ENCODE measurements at regions not wholly inside any gene's neighbourhood (a gene's known extent, or its start where the extent isn't known, plus 50 kb on each side); places are given as distances from the start of the nearest gene placed in this dataset.
"Not testable (repeated sequence)": the region's sequence is repeated elsewhere in the genome, so short reads cannot be mapped to it uniquely, and the experiment has no call there.

DNA sequence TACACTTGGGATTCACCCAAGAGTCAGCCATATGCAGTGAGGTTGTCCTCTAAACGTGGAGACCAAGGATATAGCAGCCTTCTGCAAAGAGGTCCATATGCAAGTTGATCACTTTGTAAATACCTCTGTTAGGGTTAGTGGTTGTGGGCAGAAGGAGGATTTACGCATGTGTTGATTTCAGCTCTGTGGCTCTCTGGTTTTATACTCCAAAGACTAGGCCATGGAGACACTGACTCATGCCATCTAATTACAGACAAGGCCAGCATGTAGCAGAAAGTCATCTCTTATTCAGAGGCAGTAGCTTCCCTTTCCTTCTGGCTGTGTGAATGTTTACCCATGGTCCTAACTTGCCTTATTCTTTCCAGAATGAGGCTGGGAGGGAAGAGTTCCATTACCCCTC is 140.9 kb upstream of the GOLGA6L4 start:
- not testable (repeated sequence) for H3K4me3 Mint-ChIP-seq, H3K27ac Mint-ChIP-seq

DNA sequence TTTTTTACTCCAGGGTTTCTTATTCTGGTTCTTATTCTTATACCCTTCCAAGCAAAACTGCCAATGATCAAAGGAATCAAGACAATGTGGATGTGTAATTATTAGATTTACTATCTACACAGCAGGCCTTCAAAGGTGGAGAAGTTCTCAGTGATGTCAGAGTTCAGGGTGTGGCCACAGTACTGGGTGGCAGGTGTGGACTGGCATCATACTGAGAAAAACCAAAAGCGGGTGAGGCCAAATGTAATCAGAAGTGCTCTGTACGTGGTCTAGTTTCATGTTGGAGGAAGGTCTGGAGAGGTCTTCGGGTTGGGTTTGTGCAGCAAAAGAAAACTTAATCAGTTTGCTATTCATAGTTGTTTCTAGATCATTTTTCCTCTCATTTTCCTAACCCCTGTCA is 138.5 kb upstream of the GOLGA6L4 start:
- H3K36me3 Mint-ChIP-seq, H3K4me1 Mint-ChIP-seq, H3K4me3 Mint-ChIP-seq, H3K27me3 Mint-ChIP-seq, H3K27ac Mint-ChIP-seq, H3K9me3 Mint-ChIP-seq: not testable (repeated sequence)

More for the DNA sequence above, 140.9 kb upstream of the GOLGA6L4 start:
- not testable (repeated sequence) for H3K27me3 Mint-ChIP-seq, H3K36me3 Mint-ChIP-seq, H3K9me3 Mint-ChIP-seq, H3K4me1 Mint-ChIP-seq

DNA sequence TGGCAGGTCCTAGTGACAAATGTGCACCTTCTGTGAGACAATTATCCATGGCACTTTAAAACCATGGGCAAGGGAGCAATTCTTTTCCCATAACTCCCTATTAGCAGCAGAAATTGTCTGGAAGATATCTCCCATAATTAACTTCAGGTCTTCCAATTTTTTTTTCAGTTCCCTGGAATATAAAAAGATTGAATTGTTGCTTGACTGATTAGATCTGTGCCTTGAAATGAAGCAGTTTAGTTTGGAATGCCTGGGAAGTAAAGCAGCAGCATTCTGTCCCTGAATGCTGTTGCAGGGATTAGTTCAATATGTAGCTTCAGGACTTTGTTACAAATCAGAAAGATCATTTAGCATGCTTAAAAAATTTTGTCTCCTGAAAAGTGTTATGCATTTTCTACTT is 137.0 kb upstream of the GOLGA6L4 start:
- Mint-ChIP-seq H3K36me3 (no peaks in the 10 kb centered on the region), H3K4me3 (no peak overlapping the region), H3K9me3 (no peaks in the 10 kb centered on the region), H3K27ac (no peak overlapping the region), H3K4me1 (peaks cover 4 to 6% (median 5%) of the 10 kb centered on the region in 3 donors), H3K27me3 (peaks cover 3% of the 10 kb centered on the region)

DNA sequence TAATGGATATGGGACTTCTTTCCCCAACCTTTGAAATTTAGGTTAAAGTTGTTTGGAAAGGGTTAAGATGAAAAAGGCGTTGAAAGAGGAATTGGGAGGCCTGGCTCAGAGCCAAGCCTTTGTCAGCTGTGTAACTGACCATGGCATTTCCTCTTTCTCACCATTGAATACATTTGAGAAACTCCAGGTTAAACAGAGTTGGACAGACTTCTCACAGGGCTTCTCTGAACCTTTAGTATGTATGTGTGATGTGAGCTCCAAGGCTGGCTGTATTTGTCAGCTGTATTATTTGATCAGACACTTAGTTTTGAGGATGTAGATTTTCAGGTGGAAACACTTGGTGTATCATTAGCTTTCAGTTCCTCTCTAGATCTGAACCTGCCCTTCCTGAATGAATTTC is 136.4 kb upstream of the GOLGA6L4 start:
- Mint-ChIP-seq H3K4me1 (peaks cover 4 to 6% (median 5%) of the 10 kb centered on the region in 3 donors), H3K9me3 (no peaks in the 10 kb centered on the region), H3K4me3 (no peak overlapping the region), H3K36me3 (no peaks in the 10 kb centered on the region), H3K27me3 (peaks cover 3% of the 10 kb centered on the region), H3K27ac (peak overlapping the region in 1 of 3 donors; percentile 1)

DNA sequence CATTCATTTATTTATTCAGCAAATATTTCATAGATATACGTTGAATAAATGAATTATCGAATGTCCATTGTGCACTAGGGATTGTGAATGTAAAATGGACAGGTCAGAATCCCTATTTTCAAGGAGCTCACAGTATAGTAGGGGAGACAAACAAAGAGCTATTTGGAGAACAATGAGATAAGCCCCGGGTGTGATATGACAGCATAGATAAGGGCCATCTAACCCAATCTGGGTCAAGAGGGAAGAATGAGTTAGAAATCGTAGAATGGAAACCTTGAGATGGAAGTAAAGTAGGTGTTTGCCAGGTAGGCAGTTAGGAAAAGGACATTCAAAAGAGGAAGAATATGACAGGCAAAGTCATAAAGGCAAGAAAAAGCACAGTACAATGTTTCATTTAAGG is 132.2 kb upstream of the GOLGA6L4 start:
- peaks cover 2% of the 10 kb centered on the region for H3K27me3 Mint-ChIP-seq
- H3K4me1 Mint-ChIP-seq = peaks cover 4 to 6% (median 5%) of the 10 kb centered on the region in 3 donors
- H3K36me3 Mint-ChIP-seq = no peaks in the 10 kb centered on the region
- H3K4me3 Mint-ChIP-seq = peak overlapping the region in 1 of 4 donors; percentile 9
- no peak overlapping the region for H3K27ac Mint-ChIP-seq
- H3K9me3 Mint-ChIP-seq = no peaks in the 10 kb centered on the region

DNA sequence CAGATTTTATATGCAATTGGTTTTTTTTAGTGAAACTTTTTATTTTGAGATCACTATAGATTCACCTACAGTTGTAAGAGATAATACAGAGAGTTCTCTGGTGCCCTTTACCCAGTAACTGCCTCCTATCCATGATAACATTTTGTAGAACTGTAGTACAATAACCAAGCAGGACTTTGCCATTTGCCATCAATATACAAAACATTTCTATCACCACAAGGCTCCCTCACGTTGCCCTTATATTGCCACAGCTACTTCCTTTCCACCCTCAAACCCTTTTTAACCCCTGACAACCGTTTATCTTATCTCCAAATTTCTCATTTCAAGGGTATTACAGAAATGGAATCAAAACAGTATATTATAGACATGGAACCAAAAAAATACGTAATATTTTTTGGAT is 130.7 kb upstream of the GOLGA6L4 start:
- Mint-ChIP-seq H3K27ac (no peak overlapping the region), H3K4me3 (no peak overlapping the region), H3K36me3 (no peaks in the 10 kb centered on the region), H3K9me3 (no peaks in the 10 kb centered on the region), H3K4me1 (no peaks in the 10 kb centered on the region), H3K27me3 (peaks cover 2% of the 10 kb centered on the region)

DNA sequence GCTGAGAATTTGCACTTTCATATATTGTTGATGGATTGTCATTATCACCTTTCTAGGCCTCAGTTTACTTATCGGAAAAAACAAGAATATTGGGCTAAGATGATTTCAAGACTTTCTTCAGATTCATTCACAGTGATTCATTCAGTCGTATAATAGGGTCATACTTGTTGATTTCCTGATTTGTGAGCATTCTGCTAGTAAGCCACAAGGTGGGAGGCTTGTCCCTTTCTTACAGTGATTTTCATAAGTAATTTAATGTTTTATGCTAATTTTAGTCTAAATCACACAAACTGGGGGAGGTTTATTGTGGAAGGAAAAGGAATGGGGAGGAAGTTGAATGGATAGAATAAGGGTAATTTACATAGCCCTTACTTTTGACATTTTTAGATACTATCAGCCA is 126.8 kb upstream of the GOLGA6L4 start:
- Mint-ChIP-seq H3K36me3 (no peaks in the 10 kb centered on the region), H3K27me3 (peaks cover 2% of the 10 kb centered on the region), H3K4me3 (no peak overlapping the region), H3K9me3 (no peaks in the 10 kb centered on the region), H3K27ac (no peak overlapping the region), H3K4me1 (no peaks in the 10 kb centered on the region)

DNA sequence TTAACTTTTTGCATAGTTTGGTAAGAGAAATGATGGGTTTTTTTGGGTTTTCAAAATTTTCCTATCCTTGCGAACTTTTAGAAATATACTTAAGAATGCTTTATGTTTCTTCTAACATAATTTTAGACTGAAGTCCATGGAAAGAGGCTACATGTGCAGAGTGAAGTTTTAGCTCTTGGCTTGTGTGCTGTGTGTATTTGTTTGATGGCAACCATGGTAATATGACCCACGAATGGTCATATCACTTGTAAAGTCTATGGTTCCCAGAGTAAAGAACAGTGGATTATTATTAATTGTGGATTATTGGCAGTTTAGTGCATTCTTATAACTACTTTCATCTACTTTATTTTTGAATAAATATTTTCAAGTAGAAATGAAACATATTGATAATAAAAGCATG is 124.0 kb upstream of the GOLGA6L4 start:
- H3K27ac Mint-ChIP-seq = no peak overlapping the region
- H3K9me3 Mint-ChIP-seq = peaks cover 0 to 4% (median 0%) of the 10 kb centered on the region in 3 donors
- H3K36me3 Mint-ChIP-seq = no peaks in the 10 kb centered on the region

DNA sequence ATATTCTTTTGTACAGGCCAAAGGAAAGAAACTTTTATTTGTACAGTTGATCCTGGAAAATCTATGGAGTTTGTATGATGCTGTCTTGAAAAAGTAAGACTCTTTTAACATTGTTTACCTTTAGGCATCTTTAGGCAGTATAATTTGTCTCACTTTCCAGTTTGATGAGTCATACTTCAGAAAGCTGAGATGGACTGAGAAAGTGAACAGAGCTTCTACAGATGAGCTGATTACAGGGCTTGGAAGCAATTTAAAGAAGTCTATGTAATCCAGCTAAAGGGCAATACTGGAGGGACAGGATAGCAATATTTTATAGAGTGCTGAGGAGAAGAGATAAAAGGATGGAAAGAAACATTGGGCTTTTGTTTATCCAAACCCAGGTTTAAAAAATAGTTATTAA is 123.5 kb upstream of the GOLGA6L4 start:
- no peaks in the 10 kb centered on the region for H3K36me3 Mint-ChIP-seq

More for the DNA sequence above, 124.0 kb upstream of the GOLGA6L4 start:
- Mint-ChIP-seq H3K27me3 (peaks cover 3% of the 10 kb centered on the region), H3K4me3 (no peak overlapping the region), H3K4me1 (no peaks in the 10 kb centered on the region)

DNA sequence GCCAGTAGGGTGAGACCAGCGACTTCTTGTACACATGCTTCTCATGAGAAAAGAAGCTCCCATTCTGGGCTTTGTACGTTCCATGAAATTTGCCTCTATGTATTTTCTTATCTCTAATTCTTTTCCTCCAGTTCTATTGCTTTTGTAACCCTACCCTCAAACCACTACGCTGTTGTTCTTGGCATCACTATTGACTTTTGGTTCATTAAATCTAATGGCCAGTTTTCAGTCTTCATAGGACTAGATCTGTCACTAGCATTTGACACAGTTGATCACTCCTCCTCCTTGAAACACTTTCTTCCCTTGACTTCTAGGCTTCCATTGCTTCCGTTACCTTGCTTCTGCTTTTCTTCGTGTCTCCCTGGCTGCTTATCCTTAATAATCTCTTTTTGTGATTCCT is 121.7 kb upstream of the GOLGA6L4 start:
- Mint-ChIP-seq H3K4me3 (no peak overlapping the region), H3K36me3 (no peaks in the 10 kb centered on the region), H3K4me1 (no peaks in the 10 kb centered on the region), H3K27me3 (peaks cover 6% of the 10 kb centered on the region), H3K9me3 (peaks cover 0 to 4% (median 0%) of the 10 kb centered on the region in 3 donors), H3K27ac (no peak overlapping the region)

More for the DNA sequence above, 123.5 kb upstream of the GOLGA6L4 start:
- H3K4me1 Mint-ChIP-seq = no peaks in the 10 kb centered on the region
- peaks cover 0 to 4% (median 0%) of the 10 kb centered on the region in 3 donors for H3K9me3 Mint-ChIP-seq
- H3K4me3 Mint-ChIP-seq = no peak overlapping the region
- H3K27me3 Mint-ChIP-seq = peaks cover 3% of the 10 kb centered on the region
- H3K27ac Mint-ChIP-seq = no peak overlapping the region

DNA sequence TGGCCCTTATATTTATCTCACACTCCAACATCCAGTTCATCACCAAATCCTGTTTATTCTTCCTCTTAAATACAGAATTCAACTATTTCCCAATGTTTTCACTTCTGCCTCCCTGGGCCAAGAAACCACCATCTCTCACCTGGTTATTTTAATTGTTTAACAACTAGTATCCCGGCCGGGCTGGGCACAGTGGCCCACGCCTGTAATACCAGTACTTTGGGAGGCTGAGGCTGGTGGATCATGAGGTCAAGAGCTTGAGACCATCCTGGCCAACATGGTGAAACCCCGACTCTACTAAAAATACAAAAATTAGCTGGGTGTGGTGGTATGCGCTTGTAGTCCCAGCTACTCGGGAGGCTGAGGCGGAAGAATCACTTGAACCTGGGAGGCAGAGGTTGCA is 120.9 kb upstream of the GOLGA6L4 start:
- H3K4me1 Mint-ChIP-seq, H3K27me3 Mint-ChIP-seq, H3K4me3 Mint-ChIP-seq, H3K36me3 Mint-ChIP-seq, H3K27ac Mint-ChIP-seq, H3K9me3 Mint-ChIP-seq: not testable (repeated sequence)

DNA sequence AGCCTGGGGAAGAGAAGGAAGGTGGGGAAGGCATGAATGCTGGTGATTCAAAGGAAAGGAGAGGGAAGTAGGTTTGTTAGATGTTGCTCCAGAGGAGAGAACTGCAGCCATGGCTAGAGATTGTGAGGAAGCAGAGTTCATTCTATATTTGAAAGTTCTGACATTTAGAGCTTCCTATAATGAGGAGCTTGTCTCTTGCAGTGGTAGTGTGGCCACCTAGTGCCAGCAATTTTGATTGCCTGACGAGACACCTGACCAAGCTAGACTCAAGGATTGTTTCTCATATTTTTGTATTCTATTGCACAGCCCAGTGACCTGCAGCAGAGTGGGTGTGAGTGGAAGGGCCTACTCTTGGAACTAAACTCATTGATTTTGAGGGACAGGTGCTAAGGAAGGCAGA is 116.2 kb upstream of the GOLGA6L4 start:
- H3K4me3 Mint-ChIP-seq, H3K27me3 Mint-ChIP-seq, H3K4me1 Mint-ChIP-seq, H3K36me3 Mint-ChIP-seq, H3K9me3 Mint-ChIP-seq: not testable (repeated sequence)
- H3K27ac Mint-ChIP-seq = peak overlapping the region in 1 of 3 donors; percentile 17

DNA sequence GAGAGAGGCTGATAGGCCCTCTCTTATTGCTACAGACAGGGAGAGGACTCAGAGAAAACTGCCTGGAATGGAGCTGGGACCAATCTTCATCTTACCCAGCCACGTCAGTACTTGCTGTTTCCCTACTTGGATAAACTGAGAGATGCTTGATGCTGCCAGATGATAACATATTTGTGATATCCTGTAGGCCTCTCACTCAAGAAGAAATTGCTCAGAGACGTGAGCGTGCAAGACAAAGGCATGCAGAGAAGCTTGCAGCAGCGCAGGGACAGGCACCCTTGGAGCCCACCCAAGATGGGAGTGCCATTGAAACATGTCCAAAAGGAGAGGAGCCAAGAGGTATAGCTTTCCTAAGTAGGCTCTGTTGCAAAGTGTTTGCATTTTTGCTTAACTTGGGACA is 114.7 kb upstream of the GOLGA6L4 start:
- H3K27me3 Mint-ChIP-seq, H3K9me3 Mint-ChIP-seq, H3K27ac Mint-ChIP-seq, H3K4me1 Mint-ChIP-seq, H3K36me3 Mint-ChIP-seq, H3K4me3 Mint-ChIP-seq: not testable (repeated sequence)

DNA sequence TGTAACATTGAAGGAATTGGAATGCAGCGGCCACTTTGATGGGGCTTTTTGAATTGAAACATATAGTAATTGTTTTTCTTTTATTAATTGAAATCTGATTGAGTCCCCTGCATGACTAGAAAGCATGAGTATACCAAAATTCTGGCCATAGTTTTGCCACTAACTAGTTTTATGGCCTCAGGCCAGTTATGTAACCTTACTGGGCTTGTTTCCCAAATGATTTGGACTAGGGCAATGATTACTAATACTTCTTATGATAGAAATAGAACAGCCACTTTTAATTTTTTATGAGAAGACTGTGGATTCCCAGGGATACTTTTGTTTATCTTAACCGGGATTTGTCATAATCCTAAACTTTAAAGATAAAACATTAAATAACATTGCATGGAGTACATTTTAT is 106.9 kb upstream of the GOLGA6L4 start:
- not testable (repeated sequence) for H3K27me3 Mint-ChIP-seq, H3K27ac Mint-ChIP-seq, H3K4me1 Mint-ChIP-seq, H3K9me3 Mint-ChIP-seq, H3K4me3 Mint-ChIP-seq, H3K36me3 Mint-ChIP-seq

DNA sequence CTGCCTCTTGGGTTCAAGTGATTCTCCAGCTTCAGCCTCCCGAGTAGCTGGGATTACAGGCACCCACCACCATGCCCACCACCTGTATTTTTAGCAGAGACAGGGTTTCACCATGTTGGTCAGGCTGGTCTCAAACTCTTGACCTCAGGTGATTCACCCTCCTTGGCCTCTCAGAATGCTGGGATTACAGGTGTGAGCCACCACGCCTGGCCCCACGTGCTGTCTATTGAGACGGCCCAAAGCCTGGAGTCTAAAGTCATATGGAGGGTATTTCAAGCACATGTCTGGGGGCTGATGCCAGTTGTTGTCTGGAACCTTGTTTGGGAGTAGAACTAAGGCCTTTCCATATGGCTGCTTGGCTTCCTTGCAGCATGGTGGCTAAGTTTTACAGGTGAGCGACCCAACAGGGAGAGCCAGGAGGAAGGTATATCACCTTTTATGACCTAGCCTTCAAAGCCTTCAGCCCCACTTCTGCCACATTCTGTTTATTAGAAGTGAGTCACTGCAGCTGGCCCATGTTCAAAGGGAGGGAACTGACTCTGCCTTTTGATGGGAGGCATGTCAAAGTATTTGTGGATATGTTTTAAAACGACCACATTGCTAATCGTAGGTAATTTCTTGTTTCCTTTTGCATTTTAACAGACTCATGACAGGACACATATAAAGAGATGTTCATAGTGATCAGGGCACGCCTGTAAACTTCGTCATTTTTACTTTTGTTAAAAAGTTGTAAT is 105.3 kb upstream of the GOLGA6L4 start:
- H3K4me1 Mint-ChIP-seq, H3K9me3 Mint-ChIP-seq, H3K4me3 Mint-ChIP-seq, H3K27me3 Mint-ChIP-seq, H3K36me3 Mint-ChIP-seq, H3K27ac Mint-ChIP-seq: not testable (repeated sequence)

DNA sequence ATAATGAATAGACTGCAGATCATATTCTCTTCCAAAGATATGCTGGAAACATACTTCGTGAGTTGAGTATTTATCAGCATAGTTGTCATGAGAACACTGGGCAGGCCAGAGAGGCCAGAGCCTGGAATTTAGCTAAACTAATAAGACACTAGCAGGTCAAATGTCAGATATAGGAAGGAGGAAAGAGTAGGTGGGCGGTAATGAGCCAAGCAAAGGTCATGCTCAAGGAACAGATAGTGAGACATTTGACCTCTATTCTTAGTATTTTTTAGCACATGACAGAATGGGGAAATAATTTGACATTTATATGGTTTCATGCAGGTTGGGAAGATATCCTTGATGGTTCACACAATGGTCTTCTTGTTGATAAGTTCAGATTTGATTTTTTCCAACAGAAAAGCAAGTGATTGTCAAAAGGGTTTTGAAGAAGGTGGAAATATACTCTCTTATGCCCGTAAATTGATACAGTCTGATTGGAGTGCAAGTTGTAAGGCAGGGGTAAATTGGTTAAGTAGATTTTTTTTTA is 99.6 kb upstream of the GOLGA6L4 start:
- H3K4me1 Mint-ChIP-seq, H3K9me3 Mint-ChIP-seq, H3K36me3 Mint-ChIP-seq, H3K27me3 Mint-ChIP-seq, H3K4me3 Mint-ChIP-seq, H3K27ac Mint-ChIP-seq: not testable (repeated sequence)

Measured in IgD-negative memory B cell (primary cell).